ENCODE measurements at regions not wholly inside any gene's neighbourhood (a gene's known extent, or its start where the extent isn't known, plus 50 kb on each side); places are given as distances from the start of the nearest gene placed in this dataset.

- TF ChIP-seq, protein P1, sequence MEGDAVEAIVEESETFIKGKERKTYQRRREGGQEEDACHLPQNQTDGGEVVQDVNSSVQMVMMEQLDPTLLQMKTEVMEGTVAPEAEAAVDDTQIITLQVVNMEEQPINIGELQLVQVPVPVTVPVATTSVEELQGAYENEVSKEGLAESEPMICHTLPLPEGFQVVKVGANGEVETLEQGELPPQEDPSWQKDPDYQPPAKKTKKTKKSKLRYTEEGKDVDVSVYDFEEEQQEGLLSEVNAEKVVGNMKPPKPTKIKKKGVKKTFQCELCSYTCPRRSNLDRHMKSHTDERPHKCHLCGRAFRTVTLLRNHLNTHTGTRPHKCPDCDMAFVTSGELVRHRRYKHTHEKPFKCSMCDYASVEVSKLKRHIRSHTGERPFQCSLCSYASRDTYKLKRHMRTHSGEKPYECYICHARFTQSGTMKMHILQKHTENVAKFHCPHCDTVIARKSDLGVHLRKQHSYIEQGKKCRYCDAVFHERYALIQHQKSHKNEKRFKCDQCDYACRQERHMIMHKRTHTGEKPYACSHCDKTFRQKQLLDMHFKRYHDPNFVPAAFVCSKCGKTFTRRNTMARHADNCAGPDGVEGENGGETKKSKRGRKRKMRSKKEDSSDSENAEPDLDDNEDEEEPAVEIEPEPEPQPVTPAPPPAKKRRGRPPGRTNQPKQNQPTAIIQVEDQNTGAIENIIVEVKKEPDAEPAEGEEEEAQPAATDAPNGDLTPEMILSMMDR (IDR thresholded peaks at IDR 0.05; ENCODE audit: insufficient read depth, low read length, missing control alignments): no peak
- ChIA-PET CTCF (no interaction called here), POLR2A (no interaction called here)
- no peak overlapping the region for H3K4me3 ChIP-seq (ENCODE audit: low read depth, low read length)
- DNase-seq (ENCODE audit: low read depth, low spot score): no peak
Observed at GRCh38 chr14:97747316-97747715, 950.1 kb downstream of the VRK1 start.

GRCh38 chr14:97748616-97749015 lies 951.4 kb downstream of the VRK1 start:
- DNase-seq (ENCODE audit: low read depth, low spot score): no peak
- CTCF ChIA-PET: no interaction called here

GRCh38 chr14:97757491-97757890 lies 960.3 kb downstream of the VRK1 start:
- TF ChIP-seq, protein P1 (IDR thresholded peaks at IDR 0.05; ENCODE audit: insufficient read depth, low read length, missing control alignments): no peak
- ChIA-PET CTCF (no interaction called here), POLR2A (no interaction called here)
- H3K4me3 ChIP-seq (ENCODE audit: low read depth, low read length): no peak overlapping the region
- no peak for DNase-seq (ENCODE audit: low read depth, low spot score)

More at GRCh38 chr14:97748616-97749015, 951.4 kb downstream of the VRK1 start:
- no peak overlapping the region for H3K4me3 ChIP-seq (ENCODE audit: low read depth, low read length)
- POLR2A ChIA-PET: no interaction called here
- TF ChIP-seq, protein P1 (IDR thresholded peaks at IDR 0.05; ENCODE audit: insufficient read depth, low read length, missing control alignments): no peak

GRCh38 chr14:97760050-97760449 lies 962.9 kb downstream of the VRK1 start:
- no peak for DNase-seq (ENCODE audit: low read depth, low spot score)
- TF ChIP-seq, protein P1 (IDR thresholded peaks at IDR 0.05; ENCODE audit: insufficient read depth, low read length, missing control alignments): no peak
- ChIA-PET POLR2A (no interaction called here), CTCF (no interaction called here)
- no peak overlapping the region for H3K4me3 ChIP-seq (ENCODE audit: low read depth, low read length)

DNA sequence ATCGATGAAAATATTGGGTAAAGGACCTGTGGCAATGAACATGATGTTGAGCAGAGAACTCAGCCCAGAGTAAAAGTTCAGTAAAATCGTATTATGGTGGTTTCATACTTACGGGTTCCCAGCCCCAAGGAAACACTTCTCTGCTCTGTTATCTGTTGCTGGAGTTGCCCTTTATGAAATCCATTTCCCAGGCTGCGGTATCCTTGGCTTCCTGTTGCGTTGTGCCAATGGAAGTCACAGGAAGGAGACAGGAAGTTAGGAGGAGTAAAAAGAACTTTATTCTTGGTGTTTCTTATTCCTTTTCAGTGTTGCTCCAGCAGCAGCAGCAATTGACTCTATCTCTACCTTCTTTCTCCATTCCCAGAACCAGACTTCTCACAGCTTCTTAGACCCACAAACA lies 965.2 kb downstream of the VRK1 start:
- H3K4me3 ChIP-seq (ENCODE audit: low read depth, low read length): no peak overlapping the region
- ChIA-PET CTCF (no interaction called here), POLR2A (no interaction called here)
- TF ChIP-seq, protein P1 (IDR thresholded peaks at IDR 0.05; ENCODE audit: insufficient read depth, low read length, missing control alignments): no peak
- DNase-seq (ENCODE audit: low read depth, low spot score): no peak

DNA sequence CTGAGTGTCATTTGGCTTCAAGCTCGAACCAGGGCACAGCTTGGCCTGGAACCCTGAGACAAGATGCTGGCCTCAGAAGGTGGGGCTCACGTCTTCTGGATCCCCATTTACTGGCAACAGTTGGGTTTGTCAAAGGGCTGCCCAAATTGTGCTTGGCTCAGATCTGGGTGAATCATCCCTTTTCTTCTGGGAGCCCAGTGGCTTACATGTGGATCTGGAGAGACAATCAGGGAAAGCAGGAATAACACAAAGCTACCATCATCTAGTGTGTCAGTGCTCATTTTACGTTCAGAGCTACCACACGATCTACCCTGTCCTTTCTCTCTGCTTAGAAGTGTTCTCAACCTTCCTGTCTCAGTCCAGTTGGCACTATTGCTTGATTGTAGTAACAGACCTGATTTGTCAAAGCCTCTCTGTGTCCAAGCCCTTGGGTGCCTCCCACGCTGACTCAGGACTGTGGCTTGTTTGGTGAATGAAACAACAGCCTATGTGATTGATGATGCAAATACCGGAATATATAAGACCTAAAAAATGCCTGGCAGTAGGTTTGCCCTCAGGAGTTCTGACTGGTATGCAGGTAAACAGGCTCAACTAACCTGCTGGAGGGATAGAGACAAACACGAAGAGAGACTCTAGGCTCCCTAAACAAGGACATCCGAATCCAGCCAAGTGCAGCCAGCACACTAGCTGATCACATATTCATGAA lies 974.3 kb downstream of the VRK1 start:
- no peak overlapping the region for H3K4me3 ChIP-seq (ENCODE audit: low read depth, low read length)
- POLR2A ChIA-PET: no interaction called here
- CTCF ChIA-PET: no interaction called here
- no peak for DNase-seq (ENCODE audit: low read depth, low spot score)
- TF ChIP-seq, protein P1 (IDR thresholded peaks at IDR 0.05; ENCODE audit: insufficient read depth, low read length, missing control alignments): no peak

Measured in AG04449 (cell line).